ENCODE measurements at regions not wholly inside any gene's neighbourhood (a gene's known extent, or its start where the extent isn't known, plus 50 kb on each side); places are given as distances from the start of the nearest gene placed in this dataset.
"Not testable (repeated sequence)": the region's sequence is repeated elsewhere in the genome, so short reads cannot be mapped to it uniquely, and the experiment has no call there.

DNA sequence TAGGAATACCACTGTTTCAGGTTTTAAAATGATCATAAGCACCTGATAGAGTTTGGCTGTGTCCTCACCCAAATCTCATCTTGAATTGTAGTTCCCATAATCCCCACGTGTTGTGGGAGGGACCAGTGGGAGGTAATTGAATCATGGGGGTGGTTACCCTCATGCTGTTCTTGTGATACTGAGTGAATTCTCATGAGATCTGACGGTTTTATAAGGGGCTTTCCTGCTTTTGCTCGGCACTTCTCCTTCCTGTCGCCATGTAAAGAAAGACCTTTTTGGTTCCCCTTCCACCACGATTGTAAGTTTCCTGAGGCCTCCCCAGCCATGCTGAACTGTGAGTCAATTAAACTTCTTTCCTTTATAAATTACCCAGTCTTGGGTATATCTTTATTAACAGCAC lies 69.7 kb upstream of the USPL1 start:
- TF ChIP-seq EZH2 (IDR thresholded peaks at IDR 0.05) = not testable (repeated sequence)
- TF ChIP-seq, protein P1, sequence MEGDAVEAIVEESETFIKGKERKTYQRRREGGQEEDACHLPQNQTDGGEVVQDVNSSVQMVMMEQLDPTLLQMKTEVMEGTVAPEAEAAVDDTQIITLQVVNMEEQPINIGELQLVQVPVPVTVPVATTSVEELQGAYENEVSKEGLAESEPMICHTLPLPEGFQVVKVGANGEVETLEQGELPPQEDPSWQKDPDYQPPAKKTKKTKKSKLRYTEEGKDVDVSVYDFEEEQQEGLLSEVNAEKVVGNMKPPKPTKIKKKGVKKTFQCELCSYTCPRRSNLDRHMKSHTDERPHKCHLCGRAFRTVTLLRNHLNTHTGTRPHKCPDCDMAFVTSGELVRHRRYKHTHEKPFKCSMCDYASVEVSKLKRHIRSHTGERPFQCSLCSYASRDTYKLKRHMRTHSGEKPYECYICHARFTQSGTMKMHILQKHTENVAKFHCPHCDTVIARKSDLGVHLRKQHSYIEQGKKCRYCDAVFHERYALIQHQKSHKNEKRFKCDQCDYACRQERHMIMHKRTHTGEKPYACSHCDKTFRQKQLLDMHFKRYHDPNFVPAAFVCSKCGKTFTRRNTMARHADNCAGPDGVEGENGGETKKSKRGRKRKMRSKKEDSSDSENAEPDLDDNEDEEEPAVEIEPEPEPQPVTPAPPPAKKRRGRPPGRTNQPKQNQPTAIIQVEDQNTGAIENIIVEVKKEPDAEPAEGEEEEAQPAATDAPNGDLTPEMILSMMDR (IDR thresholded peaks at IDR 0.05) = not testable (repeated sequence)

All from neural progenitor cell (in vitro differentiated cells).